ENCODE measurements at regions not wholly inside any gene's neighbourhood (a gene's known extent, or its start where the extent isn't known, plus 50 kb on each side); places are given as distances from the start of the nearest gene placed in this dataset.

GRCh38 chr7:17104419-17104818, 194.0 kb upstream of the AHR start (continued):
- TF ChIP-seq CTCF (IDR thresholded peaks at IDR 0.05 in 2 of 3, conservative IDR thresholded peaks at IDR 0.05 in 1 of 3; ENCODE audit: borderline replicate concordance in 1 of 3, insufficient read depth in 1 of 3, low read depth in 2 of 3, low read length in 2 of 3) (no peak), CEBPB (IDR thresholded peaks at IDR 0.05; ENCODE audit: low read depth) (no peak)
- TF ChIP-seq, protein P1, sequence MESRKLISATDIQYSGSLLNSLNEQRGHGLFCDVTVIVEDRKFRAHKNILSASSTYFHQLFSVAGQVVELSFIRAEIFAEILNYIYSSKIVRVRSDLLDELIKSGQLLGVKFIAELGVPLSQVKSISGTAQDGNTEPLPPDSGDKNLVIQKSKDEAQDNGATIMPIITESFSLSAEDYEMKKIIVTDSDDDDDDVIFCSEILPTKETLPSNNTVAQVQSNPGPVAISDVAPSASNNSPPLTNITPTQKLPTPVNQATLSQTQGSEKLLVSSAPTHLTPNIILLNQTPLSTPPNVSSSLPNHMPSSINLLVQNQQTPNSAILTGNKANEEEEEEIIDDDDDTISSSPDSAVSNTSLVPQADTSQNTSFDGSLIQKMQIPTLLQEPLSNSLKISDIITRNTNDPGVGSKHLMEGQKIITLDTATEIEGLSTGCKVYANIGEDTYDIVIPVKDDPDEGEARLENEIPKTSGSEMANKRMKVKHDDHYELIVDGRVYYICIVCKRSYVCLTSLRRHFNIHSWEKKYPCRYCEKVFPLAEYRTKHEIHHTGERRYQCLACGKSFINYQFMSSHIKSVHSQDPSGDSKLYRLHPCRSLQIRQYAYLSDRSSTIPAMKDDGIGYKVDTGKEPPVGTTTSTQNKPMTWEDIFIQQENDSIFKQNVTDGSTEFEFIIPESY (IDR thresholded peaks at IDR 0.05; ENCODE audit: extremely low read depth, insufficient replicate concordance, low read length), result no peak

DNA sequence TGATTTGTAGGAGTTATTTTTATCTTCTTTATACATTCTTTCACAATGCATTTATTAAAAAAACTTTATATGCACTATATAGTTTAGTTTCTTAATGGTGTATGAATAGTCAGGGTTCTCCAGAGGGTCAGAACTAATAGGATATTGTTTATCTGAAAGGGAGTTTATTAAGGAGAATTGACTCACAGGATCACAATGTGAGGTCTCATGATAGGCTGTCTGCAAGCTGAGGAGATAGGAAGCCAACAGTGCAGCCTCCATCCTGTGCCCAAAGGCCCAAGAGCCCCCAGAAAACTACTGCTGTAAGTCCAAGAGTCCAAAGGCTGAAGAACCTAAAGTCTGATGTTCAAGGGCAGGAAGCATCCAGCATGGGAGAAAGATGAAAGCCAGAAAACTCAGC, 192.8 kb upstream of the AHR start:
- RAD21 ChIA-PET (ENCODE audit: low non-redundant PET in 1 of 2, low total read pairs in 2 of 2, uncharacterized antibody in 2 of 2, unreplicated experiment in 2 of 2), result no interaction called here
- ATAC-seq, result no peak

More for the DNA sequence above, 192.8 kb upstream of the AHR start:
- no peaks in the 10 kb centered on the region for H4K20me1 ChIP-seq (ENCODE audit: insufficient read depth)
- no peaks in the 10 kb centered on the region for H3K4me1 ChIP-seq (ENCODE audit: control insufficient read depth in 1 of 2, insufficient read depth in 2 of 2, low read length in 2 of 2)
- H3K9me3 ChIP-seq (ENCODE audit: control insufficient read depth in 1 of 2, insufficient read depth in 1 of 2, low read depth in 1 of 2, low read length in 2 of 2), result no peaks in the 10 kb centered on the region
- no peak overlapping the region for H2AFZ ChIP-seq (ENCODE audit: low read depth, low read length, poor library complexity, severe bottlenecking)
- H3K27ac ChIP-seq (ENCODE audit: low read depth, low read length), result no peak overlapping the region
- TF ChIP-seq POLR2AphosphoS5 (IDR thresholded peaks at IDR 0.05; ENCODE audit: low read depth, low read length), result no peak
- TF ChIP-seq JUND (IDR thresholded peaks at IDR 0.05), result no peak
- no peak for TF ChIP-seq ZNF274 (IDR thresholded peaks at IDR 0.05; ENCODE audit: low read depth, low read length)
- TF ChIP-seq CEBPB (IDR thresholded peaks at IDR 0.05; ENCODE audit: low read depth), result no peak
- TF ChIP-seq RAD21 (IDR thresholded peaks at IDR 0.05; ENCODE audit: low read depth), result no peak
- TF ChIP-seq, protein P2, sequence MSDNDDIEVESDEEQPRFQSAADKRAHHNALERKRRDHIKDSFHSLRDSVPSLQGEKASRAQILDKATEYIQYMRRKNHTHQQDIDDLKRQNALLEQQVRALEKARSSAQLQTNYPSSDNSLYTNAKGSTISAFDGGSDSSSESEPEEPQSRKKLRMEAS (IDR thresholded peaks at IDR 0.05), result no peak
- no peak for TF ChIP-seq SIN3A (IDR thresholded peaks at IDR 0.05; ENCODE audit: low read depth)
- TF ChIP-seq, protein P1 (IDR thresholded peaks at IDR 0.05; ENCODE audit: extremely low read depth, insufficient replicate concordance, low read length), result no peak
- TF ChIP-seq, protein P3, sequence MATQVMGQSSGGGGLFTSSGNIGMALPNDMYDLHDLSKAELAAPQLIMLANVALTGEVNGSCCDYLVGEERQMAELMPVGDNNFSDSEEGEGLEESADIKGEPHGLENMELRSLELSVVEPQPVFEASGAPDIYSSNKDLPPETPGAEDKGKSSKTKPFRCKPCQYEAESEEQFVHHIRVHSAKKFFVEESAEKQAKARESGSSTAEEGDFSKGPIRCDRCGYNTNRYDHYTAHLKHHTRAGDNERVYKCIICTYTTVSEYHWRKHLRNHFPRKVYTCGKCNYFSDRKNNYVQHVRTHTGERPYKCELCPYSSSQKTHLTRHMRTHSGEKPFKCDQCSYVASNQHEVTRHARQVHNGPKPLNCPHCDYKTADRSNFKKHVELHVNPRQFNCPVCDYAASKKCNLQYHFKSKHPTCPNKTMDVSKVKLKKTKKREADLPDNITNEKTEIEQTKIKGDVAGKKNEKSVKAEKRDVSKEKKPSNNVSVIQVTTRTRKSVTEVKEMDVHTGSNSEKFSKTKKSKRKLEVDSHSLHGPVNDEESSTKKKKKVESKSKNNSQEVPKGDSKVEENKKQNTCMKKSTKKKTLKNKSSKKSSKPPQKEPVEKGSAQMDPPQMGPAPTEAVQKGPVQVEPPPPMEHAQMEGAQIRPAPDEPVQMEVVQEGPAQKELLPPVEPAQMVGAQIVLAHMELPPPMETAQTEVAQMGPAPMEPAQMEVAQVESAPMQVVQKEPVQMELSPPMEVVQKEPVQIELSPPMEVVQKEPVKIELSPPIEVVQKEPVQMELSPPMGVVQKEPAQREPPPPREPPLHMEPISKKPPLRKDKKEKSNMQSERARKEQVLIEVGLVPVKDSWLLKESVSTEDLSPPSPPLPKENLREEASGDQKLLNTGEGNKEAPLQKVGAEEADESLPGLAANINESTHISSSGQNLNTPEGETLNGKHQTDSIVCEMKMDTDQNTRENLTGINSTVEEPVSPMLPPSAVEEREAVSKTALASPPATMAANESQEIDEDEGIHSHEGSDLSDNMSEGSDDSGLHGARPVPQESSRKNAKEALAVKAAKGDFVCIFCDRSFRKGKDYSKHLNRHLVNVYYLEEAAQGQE (IDR thresholded peaks at IDR 0.05; ENCODE audit: low read depth), result no peak
- no peak for TF ChIP-seq FOSL1 (IDR thresholded peaks at IDR 0.05; ENCODE audit: low read depth)
- TF ChIP-seq EZH2 (IDR thresholded peaks at IDR 0.05), result no peak
- no peak for TF ChIP-seq SRF (IDR thresholded peaks at IDR 0.05; ENCODE audit: low read depth)
- no peak for TF ChIP-seq ELF1 (IDR thresholded peaks at IDR 0.05; ENCODE audit: borderline replicate concordance, low read depth)
- ChIA-PET CTCF (no interaction called here), POLR2A (no interaction called here)
- H3K9ac ChIP-seq (ENCODE audit: low read length), result no peak overlapping the region
- intact Hi-C loops (cut with micrococcal nuclease), result no loop called here
- no peak overlapping the region for H3K4me2 ChIP-seq (ENCODE audit: low read length)
- no peak overlapping the region for H3K4me3 ChIP-seq (replicated peaks in 1 of 2; ENCODE audit: low read depth in 1 of 2, low read length in 2 of 2)
- no peak for DNase-seq (ENCODE audit: low read depth, low spot score)
- no TSS peak for BruUV-seq (replicated peaks)
- no peaks in the 10 kb centered on the region for H3K27me3 ChIP-seq (ENCODE audit: insufficient read depth, low read length)
- no peaks in the 10 kb centered on the region for H3K36me3 ChIP-seq (ENCODE audit: control insufficient read depth in 1 of 2, insufficient read depth in 2 of 2, low read length in 2 of 2)
- H3K79me2 ChIP-seq (ENCODE audit: insufficient read depth, low read length), result no peaks in the 10 kb centered on the region
- no peaks in the 10 kb centered on the region for H3K9me2 ChIP-seq (ENCODE audit: insufficient read depth)

Measured in HCT116 (cell line).